HL-60 (cell line): ENCODE measurements at regions not wholly inside any gene's neighbourhood (a gene's known extent, or its start where the extent isn't known, plus 50 kb on each side); places are given as distances from the start of the nearest gene placed in this dataset.
"Not testable (repeated sequence)": the region's sequence is repeated elsewhere in the genome, so short reads cannot be mapped to it uniquely, and the experiment has no call there.

Source experiments
- DNase-seq, 2 experiments: peaks; one replicate each; pipeline ENCODE4 v3.0.0-alpha.2; 2010 to 2020; ENCODE audit warnings: low read depth in 1 of 2, low spot score in 1 of 2
- H3K27ac ChIP-seq: fragments of 250-450 bp; sonication (Bioruptor Pico); replicated peaks from 2 replicates; pipeline ENCODE4 v1.5.1; 2020; ENCODE audit warnings: mild to moderate bottlenecking, moderate library complexity
- H3K27me3 ChIP-seq: fragments of 250-450 bp; sonication (Bioruptor Pico); 2 replicates; pipeline ENCODE4 v1.5.1; 2021; ENCODE audit warnings: mild to moderate bottlenecking, moderate library complexity; ENCODE audit not compliant: insufficient read depth, poor library complexity, severe bottlenecking
- H3K4me3 ChIP-seq: replicated peaks from 2 replicates; pipeline ENCODE4 v1.5.1; 2011; ENCODE audit warnings: mild to moderate bottlenecking, control low read depth, low read length; ENCODE audit not compliant: insufficient read depth
- CTCF ChIP-seq: IDR thresholded peaks from one replicate; pipeline ENCODE4 v1.5.1; 2011; ENCODE audit warnings: low read length, control low read depth, inconsistent platforms; ENCODE audit not compliant: insufficient read depth
- GABPA ChIP-seq: IDR thresholded peaks from 2 replicates; pipeline ENCODE4 v1.6.1; 2012; ENCODE audit warnings: low read depth
- POLR2AphosphoS5 ChIP-seq: IDR thresholded peaks from 2 replicates; pipeline ENCODE4 v1.6.1; 2012; ENCODE audit warnings: low read depth
- REST ChIP-seq: IDR thresholded peaks from 2 replicates; pipeline ENCODE4 v1.6.1; 2012; ENCODE audit warnings: low read depth; ENCODE audit not compliant: insufficient replicate concordance
- SPI1 ChIP-seq: IDR thresholded peaks from 2 replicates; pipeline ENCODE4 v1.6.1; 2012; ENCODE audit warnings: low read depth, mild to moderate bottlenecking, borderline replicate concordance

GRCh38 chr5:174918655-174919054, 194.3 kb downstream of the MSX2 start:
- no peak overlapping the region for H3K4me3 ChIP-seq
- DNase-seq: no peak
- no peak overlapping the region for H3K27ac ChIP-seq
- no peaks in the 10 kb centered on the region for H3K27me3 ChIP-seq
- TF ChIP-seq REST (no peak), GABPA (no peak), POLR2AphosphoS5 (no peak), SPI1 (no peak), CTCF (no peak)

GRCh38 chr5:174917976-174918554, 193.7 kb downstream of the MSX2 start:
- TF ChIP-seq SPI1: no peak
- no peak for TF ChIP-seq REST
- TF ChIP-seq POLR2AphosphoS5: no peak
- no peak for TF ChIP-seq GABPA
- no peak for TF ChIP-seq CTCF
- H3K4me3 ChIP-seq: no peak overlapping the region
- H3K27me3 ChIP-seq: no peaks in the 10 kb centered on the region
- no peak for DNase-seq
- no peak overlapping the region for H3K27ac ChIP-seq

GRCh38 chr5:174917435-174917834, 193.1 kb downstream of the MSX2 start:
- H3K4me3 ChIP-seq, DNase-seq, H3K27ac ChIP-seq, H3K27me3 ChIP-seq: not testable (repeated sequence)

GRCh38 chr5:174916924-174917323, 192.5 kb downstream of the MSX2 start:
- not testable (repeated sequence) for H3K4me3 ChIP-seq, DNase-seq, H3K27me3 ChIP-seq, H3K27ac ChIP-seq

- DNase-seq: no peak
- no peaks in the 10 kb centered on the region for H3K27me3 ChIP-seq
- no peak overlapping the region for H3K27ac ChIP-seq
- no peak overlapping the region for H3K4me3 ChIP-seq
- TF ChIP-seq POLR2AphosphoS5: no peak
- no peak for TF ChIP-seq SPI1
- no peak for TF ChIP-seq CTCF
- no peak for TF ChIP-seq REST
- no peak for TF ChIP-seq GABPA
Observed at GRCh38 chr5:174916227-174916626, 191.8 kb downstream of the MSX2 start.
